GM12865 (cell line): ENCODE measurements at regions not wholly inside any gene's neighbourhood (a gene's known extent, or its start where the extent isn't known, plus 50 kb on each side); places are given as distances from the start of the nearest gene placed in this dataset.

Source experiments
- DNase-seq: peaks from one replicate; pipeline ENCODE4 v3.0.0; 2010; ENCODE audit warnings: low read depth
- H3K4me3 ChIP-seq: 2 replicates; pipeline ENCODE4 v1.5.1; 2011; ENCODE audit warnings: mild to moderate bottlenecking, low read depth, low read length, control low read depth
- CTCF ChIP-seq: IDR thresholded peaks from 2 replicates; pipeline ENCODE4 v1.5.1; 2011; ENCODE audit warnings: low read length, control low read depth, low read depth, inconsistent platforms; ENCODE audit not compliant: insufficient read depth; ENCODE audit errors: missing control alignments

- no peak for TF ChIP-seq CTCF
- no peak for DNase-seq
- no peak overlapping the region for H3K4me3 ChIP-seq
Observed at GRCh38 chr10:59087486-59087885, 89.0 kb upstream of the PHYHIPL start.

DNA sequence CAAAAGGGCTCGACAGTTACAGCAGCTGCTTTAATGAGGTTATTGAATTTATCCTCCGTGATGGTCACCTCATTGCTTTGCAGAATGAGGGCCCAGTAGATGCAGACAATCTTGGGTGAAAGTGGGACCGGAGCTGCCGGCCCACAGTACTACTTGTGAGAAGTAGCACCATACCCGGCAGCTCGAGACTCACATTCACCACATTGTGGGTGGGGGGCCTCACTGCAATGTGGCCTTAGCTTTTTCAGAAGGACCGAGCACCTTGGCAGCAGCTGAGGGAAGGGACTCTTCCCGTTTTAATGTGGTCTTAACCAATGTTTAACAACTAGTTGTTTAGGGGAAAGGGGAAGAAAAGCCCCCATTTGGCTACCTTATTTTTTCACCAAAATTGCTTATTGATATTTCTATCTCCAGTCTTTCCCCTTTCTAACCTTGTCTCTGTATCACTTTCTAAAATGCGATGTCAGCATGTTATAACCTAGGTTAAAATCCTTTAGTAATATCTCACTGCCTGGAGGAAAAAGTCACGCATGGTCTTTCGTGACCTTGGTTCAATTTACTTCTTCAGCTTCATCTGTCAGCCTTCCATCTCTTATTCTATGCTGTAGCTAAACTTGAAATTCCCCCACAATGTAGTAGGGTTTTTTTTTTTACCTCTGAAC lies 87.4 kb upstream of the PHYHIPL start:
- no peak for TF ChIP-seq CTCF

GRCh38 chr10:59090817-59091622 lies 85.4 kb upstream of the PHYHIPL start:
- DNase-seq, result no peak
- TF ChIP-seq CTCF, result no peak
- H3K4me3 ChIP-seq, result no peak overlapping the region

More for the DNA sequence above, 87.4 kb upstream of the PHYHIPL start:
- no peak overlapping the region for H3K4me3 ChIP-seq
- DNase-seq, result no peak

GRCh38 chr10:59093461-59093860 lies 83.0 kb upstream of the PHYHIPL start:
- no peak overlapping the region for H3K4me3 ChIP-seq
- TF ChIP-seq CTCF, result no peak
- no peak for DNase-seq

DNA sequence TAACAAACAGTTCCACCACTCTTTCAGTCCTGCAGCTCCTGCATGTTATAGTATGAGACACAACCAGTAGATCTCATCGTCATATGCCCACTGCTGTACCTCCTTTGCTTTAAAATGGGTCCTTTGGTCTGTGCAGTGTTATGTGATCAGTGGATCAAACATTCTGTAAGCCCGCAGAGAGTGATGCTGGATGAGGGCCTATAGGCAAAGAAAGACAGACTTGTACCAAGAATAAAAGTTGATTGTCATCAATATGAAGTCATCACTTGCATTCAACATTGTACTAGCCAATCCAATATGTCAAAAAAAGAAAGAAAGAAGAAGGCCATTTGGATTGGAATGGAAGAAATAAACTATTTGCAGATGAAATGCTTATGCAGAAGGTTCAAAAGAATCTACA lies 79.8 kb upstream of the PHYHIPL start:
- no peak for DNase-seq
- no peak overlapping the region for H3K4me3 ChIP-seq
- no peak for TF ChIP-seq CTCF

DNA sequence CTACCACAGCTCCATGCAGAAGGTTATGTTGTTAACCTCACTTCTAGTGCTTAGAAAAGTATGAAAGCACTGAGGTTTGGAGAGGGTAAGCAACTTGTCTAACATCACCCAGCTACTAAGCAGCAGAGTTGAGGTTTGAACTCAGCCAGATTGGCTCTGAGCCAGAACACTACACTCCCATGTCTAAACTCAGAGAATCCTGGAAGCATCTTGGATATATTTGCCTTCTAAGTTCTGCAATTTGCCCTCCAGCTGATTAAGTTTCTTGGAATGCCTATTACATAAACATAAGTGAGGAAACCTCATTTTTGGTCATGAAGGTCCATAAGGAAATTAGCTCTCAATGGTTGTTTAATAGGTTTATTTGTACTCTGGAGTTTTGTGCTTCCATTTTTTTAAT lies 78.1 kb upstream of the PHYHIPL start:
- DNase-seq, result no peak
- no peak overlapping the region for H3K4me3 ChIP-seq
- TF ChIP-seq CTCF, result no peak
